CD14-positive monocyte (primary cell): ENCODE measurements at regions not wholly inside any gene's neighbourhood (a gene's known extent, or its start where the extent isn't known, plus 50 kb on each side); places are given as distances from the start of the nearest gene placed in this dataset.

ENCODE experiments used
- DNase-seq, 3 donors: peaks; one replicate each; pipeline ENCODE4 v3.0.0-alpha.2; 2011 to 2022
- H2AFZ ChIP-seq: 2 replicates; pipeline ENCODE4 v1.6.0; 2012; ENCODE audit warnings: mild to moderate bottlenecking, low read depth, low read length, inconsistent platforms; ENCODE audit not compliant: insufficient read depth, poor library complexity, severe bottlenecking
- H3K27ac ChIP-seq, 2 donors: 1 replicate in 1 of 2; 2 replicates in 1 of 2; pipeline ENCODE4 v1.5.1; 2012 to 2013; ENCODE audit warnings: low read length in 2 of 2, control low read depth in 1 of 2, inconsistent platforms in 1 of 2, low read depth in 1 of 2, mild to moderate bottlenecking in 1 of 2
- H3K27me3 ChIP-seq, 2 donors: one replicate each; pipeline versions ENCODE4 v1.6.0 to v1.6.1; 2011 to 2013; ENCODE audit warnings: low read length in 2 of 2; ENCODE audit not compliant: control insufficient read depth in 2 of 2, insufficient read depth in 2 of 2
- H3K36me3 ChIP-seq, 2 donors: replicated peaks in 1 of 2; 1 replicate in 1 of 2; 2 replicates in 1 of 2; pipeline versions ENCODE4 v1.5.1 to v1.6.1; 2012 to 2013; ENCODE audit warnings: low read length in 2 of 2, control low read depth in 1 of 2, inconsistent platforms in 1 of 2, mild to moderate bottlenecking in 1 of 2; ENCODE audit not compliant: insufficient read depth in 2 of 2, control insufficient read depth in 1 of 2
- H3K4me1 ChIP-seq, 2 donors: 1 replicate in 1 of 2; 2 replicates in 1 of 2; pipeline versions ENCODE4 v1.5.1 to v1.6.1; 2012 to 2013; ENCODE audit warnings: low read length in 2 of 2, control low read depth in 1 of 2, inconsistent platforms in 1 of 2, mild to moderate bottlenecking in 1 of 2, moderate library complexity in 1 of 2; ENCODE audit not compliant: insufficient read depth in 2 of 2, control insufficient read depth in 1 of 2
- H3K4me2 ChIP-seq: replicated peaks from 2 replicates; pipeline ENCODE3; 2012; ENCODE audit warnings: low read length, moderate library complexity, mild to moderate bottlenecking; ENCODE audit not compliant: poor library complexity, severe bottlenecking; ENCODE audit errors: extremely low read depth
- H3K4me3 ChIP-seq, 3 experiments: fragments of 200-600 bp in 1 of 3; sonication (generic) in 1 of 3; replicated peaks in 1 of 3; 1 replicate in 2 of 3; 2 replicates in 1 of 3; pipeline ENCODE4 v1.5.1; 2011 to 2013; ENCODE audit warnings: low read length in 3 of 3, mild to moderate bottlenecking in 3 of 3, control low read depth in 2 of 3, low read depth in 2 of 3, inconsistent platforms in 1 of 3, moderate library complexity in 1 of 3
- H3K79me2 ChIP-seq: 2 replicates; pipeline ENCODE4 v1.6.0; 2012; ENCODE audit warnings: mild to moderate bottlenecking, control low read depth, inconsistent platforms, low read length, moderate library complexity; ENCODE audit not compliant: insufficient read depth
- H3K9ac ChIP-seq: 2 replicates; pipeline ENCODE4 v1.6.0; 2017; ENCODE audit warnings: low read length, mild to moderate bottlenecking; ENCODE audit not compliant: insufficient read depth, poor library complexity, severe bottlenecking
- H3K9me3 ChIP-seq, 2 donors: replicated peaks in 1 of 2; 1 replicate in 1 of 2; 2 replicates in 1 of 2; pipeline versions ENCODE4 v1.5.1 to v1.6.1; 2012 to 2013; ENCODE audit warnings: low read length in 2 of 2, control low read depth in 1 of 2; ENCODE audit not compliant: control insufficient read depth in 1 of 2, insufficient read depth in 1 of 2
- H4K20me1 ChIP-seq: 2 replicates; pipeline ENCODE4 v1.6.0; 2012; ENCODE audit warnings: mild to moderate bottlenecking, low read length, control low read depth, moderate library complexity; ENCODE audit not compliant: insufficient read depth
- H3K27ac Mint-ChIP-seq, 7 donors: one replicate each; pipeline ENCODE4 v1.8.0; 2020; ENCODE audit warnings: mild to moderate bottlenecking in 7 of 7, mixed read lengths in 7 of 7, moderate library complexity in 6 of 7, inconsistent platforms in 2 of 7
- H3K27me3 Mint-ChIP-seq, 3 donors: one replicate each; pipeline ENCODE4 v1.8.0; 2021 to 2022; ENCODE audit warnings: low read depth in 3 of 3, mild to moderate bottlenecking in 3 of 3, mixed read lengths in 3 of 3, moderate library complexity in 3 of 3, inconsistent platforms in 1 of 3
- H3K36me3 Mint-ChIP-seq, 2 donors: one replicate each; pipeline ENCODE4 v1.8.0; 2020; ENCODE audit warnings: mixed read lengths in 2 of 2, inconsistent platforms in 1 of 2, mild to moderate bottlenecking in 1 of 2
- H3K4me1 Mint-ChIP-seq: one replicate; pipeline ENCODE4 v1.8.0; 2020; ENCODE audit warnings: mild to moderate bottlenecking, mixed read lengths
- H3K4me3 Mint-ChIP-seq, 2 donors: one replicate each; pipeline ENCODE4 v1.8.0; 2020; ENCODE audit warnings: mild to moderate bottlenecking in 2 of 2, mixed read lengths in 2 of 2, moderate library complexity in 1 of 2
- H3K9me3 Mint-ChIP-seq, 7 donors: one replicate each; pipeline ENCODE4 v1.8.0; 2020 to 2022; ENCODE audit warnings: mixed read lengths in 7 of 7, mild to moderate bottlenecking in 6 of 7, moderate library complexity in 6 of 7, inconsistent platforms in 2 of 7
- CTCF ChIP-seq: fragments of 200-600 bp; IDR thresholded peaks from one replicate; pipeline ENCODE4 v1.8.0; 2022; ENCODE audit warnings: antibody characterized with exemption, mild to moderate bottlenecking
- WGBS: methylation state at CpG from one replicate; pipeline ENCODE4 v1.1.5; 2013; ENCODE audit warnings: missing lambda C conversion rate; ENCODE audit not compliant: insufficient coverage; 5-methylcytosine and 5-hydroxymethylcytosine counted together
- intact Hi-C, 2 donors: fragments of 100-400 bp; cut with micrococcal nuclease; formaldehyde crosslinking; loops; one replicate each; pipeline versions ENCODE4 v1.15.0 to v1.15.1; 2023

- Histone ChIP-seq H3K4me1 (no peaks in the 10 kb centered on the region), H3K9me3 (no peaks in the 10 kb centered on the region), H3K27ac (no peak overlapping the region), H3K27me3 (no peaks in the 10 kb centered on the region), H3K36me3 (no peaks in the 10 kb centered on the region), H2AFZ (no peak overlapping the region), H3K4me2 (no peak overlapping the region), H3K79me2 (no peaks in the 10 kb centered on the region), H4K20me1 (no peaks in the 10 kb centered on the region), H3K9ac (no peak overlapping the region), H3K4me3 (no peak overlapping the region)
- no CpG with 5 or more reads among the region's 2 CpGs for WGBS
- no peak for DNase-seq
- Mint-ChIP-seq H3K4me3 (no peak overlapping the region), H3K4me1 (no peaks in the 10 kb centered on the region), H3K9me3 (peaks cover 0 to 2% (median 0%) of the 10 kb centered on the region in 7 donors), H3K27me3 (no peaks in the 10 kb centered on the region), H3K36me3 (no peaks in the 10 kb centered on the region), H3K27ac (no peak overlapping the region)
- intact Hi-C loops = no loop called here
- no peak for TF ChIP-seq CTCF
These were observed 1612.7 kb upstream of the ACO1 start for GRCh38 chr9:30771760-30772159.

DNA sequence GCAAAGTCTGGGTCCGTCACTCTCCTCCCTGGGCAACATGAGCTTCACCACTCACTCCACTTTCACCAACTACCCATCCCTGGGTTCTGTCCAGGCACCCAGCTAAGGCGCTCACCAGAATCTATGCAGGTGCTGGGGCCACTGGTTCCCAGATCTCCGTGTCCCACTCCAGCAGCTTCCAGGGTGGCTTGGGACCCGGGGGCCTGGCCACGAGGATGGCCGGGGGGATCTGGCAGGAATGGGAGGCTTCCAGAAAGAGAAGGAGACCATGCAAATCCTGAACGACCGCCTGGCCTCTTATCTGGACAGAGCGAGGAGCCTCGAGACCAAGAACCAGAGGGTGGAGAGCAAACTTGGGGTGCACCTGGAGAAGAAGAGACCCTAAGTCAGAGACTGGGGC is 1611.0 kb upstream of the ACO1 start:
- DNase-seq = no peak
- Mint-ChIP-seq H3K27ac (no peak overlapping the region), H3K9me3 (peaks cover 0 to 2% (median 0%) of the 10 kb centered on the region in 7 donors), H3K4me1 (no peaks in the 10 kb centered on the region), H3K27me3 (no peaks in the 10 kb centered on the region), H3K4me3 (no peak overlapping the region), H3K36me3 (no peaks in the 10 kb centered on the region)
- Histone ChIP-seq H2AFZ (no peak overlapping the region), H3K4me1 (no peaks in the 10 kb centered on the region), H3K9ac (no peak overlapping the region), H3K36me3 (no peaks in the 10 kb centered on the region), H3K27me3 (no peaks in the 10 kb centered on the region), H3K9me3 (no peaks in the 10 kb centered on the region), H3K4me2 (no peak overlapping the region), H3K27ac (no peak overlapping the region), H3K4me3 (no peak overlapping the region), H4K20me1 (no peaks in the 10 kb centered on the region), H3K79me2 (no peaks in the 10 kb centered on the region)
- intact Hi-C loops = no loop called here
- no peak for TF ChIP-seq CTCF
- WGBS = 93% methylated on average over 10 of the region's 10 CpGs
